Right lobe of liver (tissue), 6 donors: ENCODE measurements at regions not wholly inside any gene's neighbourhood (a gene's known extent, or its start where the extent isn't known, plus 50 kb on each side); places are given as distances from the start of the nearest gene placed in this dataset.
A peak's percentile ranks its signal among the peaks of the same experiment; 100 is the strongest.

Source experiments
- ATAC-seq, 4 donors: fragments of 200-7000 bp; cut with Tn5 transposase; one replicate each; pipeline ENCODE4 v1.9.1; 2020; ENCODE audit warnings: mild to moderate bottlenecking in 4 of 4, moderate library complexity in 4 of 4
- DNase-seq, 3 donors: peaks; one replicate each; pipeline ENCODE4 v3.0.0-alpha.2; 2020
- H3K27ac ChIP-seq, 3 donors: fragments of 200-600 bp; one replicate each; pipeline ENCODE4 v1.8.0; 2022
- H3K27me3 ChIP-seq, 2 donors: fragments of 200-600 bp; one replicate each; pipeline ENCODE4 v1.8.0; 2022
- H3K36me3 ChIP-seq, 4 donors: fragments of 200-600 bp; sonication (generic) in 1 of 4; one replicate each; pipeline versions ENCODE4 v1.5.1 to v1.8.0; 2017 to 2022; ENCODE audit warnings: control low read depth in 1 of 4
- H3K4me1 ChIP-seq, 4 donors: fragments of 200-600 bp; sonication (generic) in 1 of 4; one replicate each; pipeline versions ENCODE4 v1.5.1 to v1.8.0; 2017 to 2022; ENCODE audit warnings: control low read depth in 1 of 4
- H3K4me3 ChIP-seq, 3 donors: fragments of 200-600 bp; one replicate each; pipeline ENCODE4 v1.8.0; 2022
- H3K9me3 ChIP-seq, 4 donors: fragments of 200-600 bp; sonication (generic) in 1 of 4; one replicate each; pipeline versions ENCODE4 v1.5.1 to v1.8.0; 2017 to 2022; ENCODE audit warnings: control low read depth in 1 of 4
- CTCF ChIP-seq, 4 donors: fragments of 200-600 bp in 3 of 4; fragments of 450-650 bp in 1 of 4; IDR thresholded peaks; one replicate each; pipeline versions ENCODE4 v1.5.1 to v1.8.0; 2016 to 2022; ENCODE audit warnings: antibody characterized with exemption in 4 of 4, mild to moderate bottlenecking in 2 of 4
- POLR2A ChIP-seq: fragments of 450-650 bp; IDR thresholded peaks from one replicate; pipeline ENCODE4 v1.6.1; 2017; ENCODE audit warnings: antibody characterized with exemption, mild to moderate bottlenecking
- WGBS: methylation state at CpG from one replicate; pipeline ENCODE4 v1.1.6; 2018; ENCODE audit warnings: low coverage, low lambda C conversion rate; ENCODE audit not compliant: insufficient coverage; ENCODE audit errors: missing lambda C conversion rate; 5-methylcytosine and 5-hydroxymethylcytosine counted together
- intact Hi-C, 2 donors: fragments of 100-400 bp; cut with DNase I; formaldehyde crosslinking; loops; one replicate each; pipeline versions ENCODE4 v1.11.2 to v1.14.1; 2022
- donor health status: DM: no; HTN: yes; CAD: no.
- donor health status: DM: no; HTN: no; CAD: no.
- donor health status: DM: no; HTN: no; CAD: no.
- donor health status: DM: no; HTN: yes; CAD: no.
- donor health status: DM: no; HTN: yes; CAD: no.

DNA sequence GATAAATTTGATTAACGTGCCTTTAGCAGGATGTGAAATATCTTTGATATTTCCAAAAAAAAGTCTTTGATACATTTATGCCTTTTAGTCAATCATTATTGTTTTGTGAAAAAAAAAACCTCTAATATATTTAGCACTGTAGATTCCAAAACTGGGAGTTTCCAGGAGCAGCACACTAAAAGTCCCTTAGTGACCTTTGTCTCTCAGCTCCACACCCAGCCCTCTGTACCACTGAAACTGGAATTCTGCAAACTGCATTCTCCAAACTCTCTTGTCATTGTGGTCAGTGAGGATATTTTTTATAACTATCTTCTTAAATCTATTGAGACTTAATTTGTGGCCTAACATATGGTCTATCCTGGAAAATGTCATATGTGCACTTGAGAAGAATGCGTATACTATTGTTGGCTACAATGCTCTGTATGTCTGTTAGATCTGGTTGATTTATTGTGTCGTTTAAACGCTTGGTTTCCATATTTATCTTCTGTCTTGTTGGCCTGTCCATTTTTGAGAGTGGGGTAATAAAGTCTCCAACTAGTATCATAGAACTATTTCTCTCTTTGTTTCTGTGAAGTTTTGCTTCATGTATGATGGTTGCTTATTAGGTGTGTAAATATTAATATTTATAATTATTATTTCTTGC lies 73.2 kb upstream of the CNKSR3 start:
- intact Hi-C loops, result no loop called here
- H3K4me3 ChIP-seq, result no peak overlapping the region
- H3K4me1 ChIP-seq, result no peaks in the 10 kb centered on the region
- no peak overlapping the region for H3K27ac ChIP-seq
- 92% methylated on average over 4 of the region's 4 CpGs for WGBS
- TF ChIP-seq CTCF (IDR thresholded peaks at IDR 0.05) (no peak), POLR2A (no peak)
- no peak for DNase-seq
- ATAC-seq, result peak in 1 of 4 donors; percentile 79
- H3K36me3 ChIP-seq, result no peaks in the 10 kb centered on the region
- no peaks in the 10 kb centered on the region for H3K9me3 ChIP-seq
- H3K27me3 ChIP-seq, result no peaks in the 10 kb centered on the region

DNA sequence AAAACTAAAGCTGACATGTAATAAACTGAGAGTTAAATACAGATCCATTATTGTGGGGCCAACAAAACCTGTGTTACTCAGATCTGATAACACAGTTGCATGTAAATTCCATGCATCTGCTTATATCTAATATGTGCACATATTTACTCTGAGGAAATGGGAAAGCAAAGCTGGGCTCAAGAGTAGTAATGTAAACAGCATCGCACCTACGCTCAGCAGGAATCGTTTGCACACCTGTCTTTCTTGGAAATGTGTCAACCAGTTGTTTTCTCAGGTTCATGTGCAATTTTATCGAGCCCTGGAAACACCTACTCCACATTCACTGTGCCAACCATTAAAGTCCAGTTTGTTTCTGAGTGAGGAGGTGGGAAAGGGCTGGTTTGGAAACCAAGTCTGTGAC lies 80.3 kb upstream of the CNKSR3 start:
- intact Hi-C loops, result no loop called here
- no peak for DNase-seq
- 45% methylated on average over 4 of the region's 4 CpGs for WGBS
- H3K4me1 ChIP-seq, result no peaks in the 10 kb centered on the region
- H3K9me3 ChIP-seq, result no peaks in the 10 kb centered on the region
- ATAC-seq, result peak; percentile 53 to 87 (median 78)
- no peaks in the 10 kb centered on the region for H3K36me3 ChIP-seq
- TF ChIP-seq POLR2A (no peak), CTCF (IDR thresholded peaks at IDR 0.05) (no peak)
- H3K4me3 ChIP-seq, result no peak overlapping the region
- H3K27ac ChIP-seq, result no peak overlapping the region
- H3K27me3 ChIP-seq, result no peaks in the 10 kb centered on the region

GRCh38 chr6:154591234-154591633 lies 80.7 kb upstream of the CNKSR3 start:
- Histone ChIP-seq H3K36me3 (no peaks in the 10 kb centered on the region), H3K27me3 (no peaks in the 10 kb centered on the region), H3K9me3 (no peaks in the 10 kb centered on the region), H3K27ac (no peak overlapping the region), H3K4me3 (no peak overlapping the region), H3K4me1 (no peaks in the 10 kb centered on the region)
- no peak for DNase-seq
- WGBS, result 91% methylated on average over 1 of the region's 1 CpG
- ATAC-seq, result no peak
- no peak for TF ChIP-seq CTCF (IDR thresholded peaks at IDR 0.05)
- no peak for TF ChIP-seq POLR2A
- intact Hi-C loops, result no loop called here

DNA sequence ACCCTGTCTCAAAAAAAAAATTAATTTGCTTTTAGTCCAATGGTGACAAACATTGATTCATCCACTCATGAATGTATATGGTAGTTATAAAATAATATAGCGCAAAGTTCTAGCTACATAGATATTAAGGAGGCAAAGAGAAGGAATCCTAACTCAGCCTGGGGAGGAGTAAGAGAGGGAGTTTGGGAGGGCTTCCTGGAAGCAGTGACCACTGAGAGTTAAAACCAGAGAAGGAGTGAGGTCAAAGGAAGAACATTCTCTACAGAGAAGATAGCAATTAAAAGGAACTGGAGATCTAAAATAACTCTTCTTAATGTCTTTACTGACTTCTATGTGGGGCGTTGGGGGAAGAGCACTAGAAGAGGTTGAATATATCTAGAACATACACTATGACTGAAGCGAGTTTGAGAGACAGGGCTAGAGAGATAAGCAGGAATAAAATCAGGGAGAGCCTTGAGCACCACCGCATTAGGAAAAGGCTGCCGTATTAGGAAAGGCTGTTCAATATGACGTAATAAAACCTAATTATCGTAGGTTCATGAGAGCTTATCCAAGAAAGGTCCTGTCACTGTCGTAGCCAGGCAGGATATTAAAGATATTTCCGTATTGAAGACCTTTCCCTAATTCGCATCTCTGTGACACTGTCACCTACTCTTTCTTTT lies 81.8 kb upstream of the CNKSR3 start:
- no peak for TF ChIP-seq POLR2A
- no peak for TF ChIP-seq CTCF (IDR thresholded peaks at IDR 0.05)
- ATAC-seq (no peak), DNase-seq (no peak)
- H3K27ac ChIP-seq, result no peak overlapping the region
- no peaks in the 10 kb centered on the region for H3K27me3 ChIP-seq
- 80% methylated on average over 9 of the region's 10 CpGs for WGBS
- intact Hi-C loops, result no loop called here
- no peaks in the 10 kb centered on the region for H3K9me3 ChIP-seq
- no peaks in the 10 kb centered on the region for H3K4me1 ChIP-seq
- H3K4me3 ChIP-seq, result no peak overlapping the region
- H3K36me3 ChIP-seq, result no peaks in the 10 kb centered on the region
